ENCODE measurements at regions not wholly inside any gene's neighbourhood (a gene's known extent, or its start where the extent isn't known, plus 50 kb on each side); places are given as distances from the start of the nearest gene placed in this dataset.

GRCh38 chr17:65441053-65441605 lies 120.3 kb downstream of the AXIN2 start:
- ChIA-PET CTCF (no interaction called here), POLR2A (no interaction called here)
- Histone ChIP-seq H3K27ac (ENCODE audit: low read depth, low read length) (no peak overlapping the region), H3K27me3 (ENCODE audit: control insufficient read depth, insufficient read depth, low read length) (peaks cover 21% of the 10 kb centered on the region), H3K9me3 (ENCODE audit: control insufficient read depth, insufficient read depth, low read length) (no peaks in the 10 kb centered on the region), H3K4me3 (ENCODE audit: low read depth, low read length) (no peak overlapping the region)
- TF ChIP-seq, protein P1, sequence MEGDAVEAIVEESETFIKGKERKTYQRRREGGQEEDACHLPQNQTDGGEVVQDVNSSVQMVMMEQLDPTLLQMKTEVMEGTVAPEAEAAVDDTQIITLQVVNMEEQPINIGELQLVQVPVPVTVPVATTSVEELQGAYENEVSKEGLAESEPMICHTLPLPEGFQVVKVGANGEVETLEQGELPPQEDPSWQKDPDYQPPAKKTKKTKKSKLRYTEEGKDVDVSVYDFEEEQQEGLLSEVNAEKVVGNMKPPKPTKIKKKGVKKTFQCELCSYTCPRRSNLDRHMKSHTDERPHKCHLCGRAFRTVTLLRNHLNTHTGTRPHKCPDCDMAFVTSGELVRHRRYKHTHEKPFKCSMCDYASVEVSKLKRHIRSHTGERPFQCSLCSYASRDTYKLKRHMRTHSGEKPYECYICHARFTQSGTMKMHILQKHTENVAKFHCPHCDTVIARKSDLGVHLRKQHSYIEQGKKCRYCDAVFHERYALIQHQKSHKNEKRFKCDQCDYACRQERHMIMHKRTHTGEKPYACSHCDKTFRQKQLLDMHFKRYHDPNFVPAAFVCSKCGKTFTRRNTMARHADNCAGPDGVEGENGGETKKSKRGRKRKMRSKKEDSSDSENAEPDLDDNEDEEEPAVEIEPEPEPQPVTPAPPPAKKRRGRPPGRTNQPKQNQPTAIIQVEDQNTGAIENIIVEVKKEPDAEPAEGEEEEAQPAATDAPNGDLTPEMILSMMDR (IDR thresholded peaks at IDR 0.05; ENCODE audit: low read depth, low read length): no peak
- DNase-seq (ENCODE audit: low read depth, low spot score): no peak

DNA sequence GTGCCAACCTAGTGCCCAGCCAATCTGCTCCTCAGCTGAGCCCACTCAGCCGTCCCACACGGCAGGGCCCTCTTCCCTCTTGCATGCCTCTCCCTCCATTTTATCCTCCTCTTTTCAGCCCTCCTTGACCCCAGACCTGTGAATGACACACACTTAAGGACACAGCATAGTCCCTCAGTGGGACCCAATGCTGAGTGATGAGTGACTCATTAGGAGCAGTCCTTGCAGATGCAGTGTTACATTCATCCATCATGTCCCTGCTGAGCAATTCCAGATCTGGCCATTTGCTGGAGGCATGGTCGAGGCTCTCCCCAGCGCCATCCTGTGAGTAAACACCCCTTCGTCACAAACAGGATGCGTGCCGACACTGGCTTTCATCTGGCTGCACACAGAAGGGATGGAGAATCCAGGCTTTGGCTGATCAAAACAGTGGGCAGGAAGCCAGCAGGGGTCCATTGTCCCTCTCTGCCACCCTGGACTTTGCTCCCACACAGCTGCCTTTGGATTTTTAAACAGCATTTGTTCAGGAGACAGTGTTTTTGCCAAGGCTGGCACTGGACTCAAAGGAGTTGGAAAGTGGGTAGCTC lies 122.6 kb downstream of the AXIN2 start:
- Histone ChIP-seq H3K27ac (ENCODE audit: low read depth, low read length) (no peak overlapping the region), H3K9me3 (ENCODE audit: control insufficient read depth, insufficient read depth, low read length) (no peaks in the 10 kb centered on the region), H3K27me3 (ENCODE audit: control insufficient read depth, insufficient read depth, low read length) (peaks cover 24% of the 10 kb centered on the region), H3K4me3 (ENCODE audit: low read depth, low read length) (no peak overlapping the region)
- ChIA-PET CTCF (no interaction called here), POLR2A (no interaction called here)
- TF ChIP-seq, protein P1 (IDR thresholded peaks at IDR 0.05; ENCODE audit: low read depth, low read length): no peak
- no peak for DNase-seq (ENCODE audit: low read depth, low spot score)

DNA sequence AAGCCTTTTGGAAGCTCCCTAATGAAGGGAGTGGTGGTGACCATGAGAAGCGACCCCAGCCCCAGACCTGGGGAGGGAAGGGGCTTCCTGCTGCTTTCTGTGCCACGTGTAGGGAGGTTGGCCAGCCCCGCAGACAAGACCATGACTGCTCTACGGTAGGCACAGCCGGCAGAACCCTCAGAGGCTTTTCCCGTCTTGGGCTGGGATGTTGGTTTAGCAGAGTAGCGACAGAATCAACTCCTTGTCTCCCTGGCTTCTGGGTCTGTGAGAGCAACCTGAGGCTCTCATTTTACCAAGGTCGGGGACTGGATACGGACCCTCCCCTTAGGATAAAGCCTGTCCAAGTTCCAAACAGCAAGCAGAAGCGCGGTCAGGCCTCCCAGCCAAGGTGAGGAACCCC lies 123.3 kb downstream of the AXIN2 start:
- Histone ChIP-seq H3K9me3 (ENCODE audit: control insufficient read depth, insufficient read depth, low read length) (no peaks in the 10 kb centered on the region), H3K4me3 (ENCODE audit: low read depth, low read length) (no peak overlapping the region), H3K27ac (ENCODE audit: low read depth, low read length) (no peak overlapping the region), H3K27me3 (ENCODE audit: control insufficient read depth, insufficient read depth, low read length) (peaks cover 23% of the 10 kb centered on the region)
- ChIA-PET CTCF (no interaction called here), POLR2A (no interaction called here)
- TF ChIP-seq, protein P1 (IDR thresholded peaks at IDR 0.05; ENCODE audit: low read depth, low read length): no peak
- no peak for DNase-seq (ENCODE audit: low read depth, low spot score)

- CTCF ChIA-PET: no interaction called here
- H3K9me3 ChIP-seq (ENCODE audit: control insufficient read depth, insufficient read depth, low read length): no peaks in the 10 kb centered on the region
- DNase-seq (ENCODE audit: low read depth, low spot score): no peak
- TF ChIP-seq, protein P1 (IDR thresholded peaks at IDR 0.05; ENCODE audit: low read depth, low read length): no peak
- no peak overlapping the region for H3K4me3 ChIP-seq (ENCODE audit: low read depth, low read length)
- H3K27me3 ChIP-seq (ENCODE audit: control insufficient read depth, insufficient read depth, low read length): peaks cover 23% of the 10 kb centered on the region
- no peak overlapping the region for H3K27ac ChIP-seq (ENCODE audit: low read depth, low read length)
- POLR2A ChIA-PET: no interaction called here
Observed at GRCh38 chr17:65436871-65437270, 124.6 kb downstream of the AXIN2 start.

DNA sequence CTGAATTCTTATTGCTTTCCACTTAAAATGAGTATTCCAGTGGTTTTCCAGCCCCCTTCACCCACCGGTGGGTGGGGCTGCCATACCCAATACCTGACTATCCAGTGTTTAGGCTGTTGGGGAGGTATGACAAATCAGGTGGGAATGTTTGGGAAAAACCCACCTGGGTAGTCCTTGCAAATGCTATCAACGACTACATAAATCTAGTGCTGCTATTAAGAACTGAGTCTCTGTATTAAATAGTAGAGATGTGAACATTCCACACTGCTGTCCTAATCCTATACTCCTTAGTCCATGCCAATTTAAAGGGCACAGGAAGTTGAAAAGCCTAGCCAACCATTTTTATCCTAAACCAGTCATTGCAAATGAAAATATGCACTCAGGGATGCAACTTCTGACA lies 126.6 kb downstream of the AXIN2 start:
- no peak overlapping the region for H3K4me3 ChIP-seq (ENCODE audit: low read depth, low read length)
- TF ChIP-seq, protein P1 (IDR thresholded peaks at IDR 0.05; ENCODE audit: low read depth, low read length): no peak
- CTCF ChIA-PET: no interaction called here
- peaks cover 23% of the 10 kb centered on the region for H3K27me3 ChIP-seq (ENCODE audit: control insufficient read depth, insufficient read depth, low read length)
- DNase-seq (ENCODE audit: low read depth, low spot score): no peak
- no peaks in the 10 kb centered on the region for H3K9me3 ChIP-seq (ENCODE audit: control insufficient read depth, insufficient read depth, low read length)
- POLR2A ChIA-PET: no interaction called here
- H3K27ac ChIP-seq (ENCODE audit: low read depth, low read length): no peak overlapping the region
